ENCODE measurements at regions not wholly inside any gene's neighbourhood (a gene's known extent, or its start where the extent isn't known, plus 50 kb on each side); places are given as distances from the start of the nearest gene placed in this dataset.

DNA sequence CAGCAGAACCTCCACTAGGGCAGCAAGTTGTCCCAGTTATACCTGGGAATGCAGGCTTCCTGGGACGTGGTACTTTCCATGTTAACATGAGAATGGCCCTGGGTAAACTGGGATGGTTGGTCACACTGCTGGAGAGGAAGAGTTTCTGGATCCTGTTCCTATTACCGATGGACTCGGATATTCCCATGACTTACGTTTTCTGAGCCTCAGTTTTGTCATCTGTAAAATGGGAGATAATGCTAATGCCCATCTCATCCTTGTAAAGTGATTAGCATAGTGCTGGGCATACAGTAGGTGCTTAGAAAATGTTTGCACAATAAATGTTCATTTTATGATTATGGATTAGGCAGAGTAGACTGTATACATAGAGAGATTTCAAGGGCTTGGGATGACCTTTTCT lies 280.9 kb upstream of the EEF2KMT start:
- peaks cover 6 to 44% of the 10 kb centered on the region in 2 experiments for H3K27me3 ChIP-seq (ENCODE audit: control insufficient read depth in 1 of 2, insufficient read depth in 2 of 2, low read length in 2 of 2)
- no peak for DNase-seq (ENCODE audit: low spot score)
- BruUV-seq (replicated peaks): no TSS peak
- no peak for ATAC-seq
- in situ Hi-C loops (cut with HindIII; ENCODE audit: extremely low pct_ligation_motif_present, low pct_unique_long_range_greater_than_20kb): no loop called here
- ChIA-PET CTCF (ENCODE audit: low intra/inter-chr PET ratio, low total read pairs) (no interaction called here), POLR2A (no interaction called here)
- no peak overlapping the region for H3K9ac ChIP-seq (ENCODE audit: insufficient read depth, low read depth, low read length)
- TF ChIP-seq ZNF367 (CRISPR knock-in tag; IDR thresholded peaks at IDR 0.05; ENCODE audit: borderline replicate concordance) (no peak), TRIM24 (CRISPR knock-in tag; IDR thresholded peaks at IDR 0.05) (no peak), ZNF629 (CRISPR knock-in tag; conservative IDR thresholded peaks at IDR 0.05) (peak; percentile 71)
- H3K4me2 ChIP-seq (ENCODE audit: low read depth, low read length): no peak overlapping the region
- H3K9me3 ChIP-seq (ENCODE audit: low read length): no peaks in the 10 kb centered on the region
- no peak for FAIRE-seq
- no peaks in the 10 kb centered on the region for H3K36me3 ChIP-seq (replicated peaks in 1 of 2; ENCODE audit: control insufficient read depth in 1 of 2, insufficient read depth in 2 of 2, low read length in 2 of 2)
- intact Hi-C loops (cut with micrococcal nuclease; ENCODE audit: unreplicated experiment): no loop called here
- no peaks in the 10 kb centered on the region for H4K20me1 ChIP-seq (ENCODE audit: insufficient read depth, low read length)
- no peak overlapping the region for H3K4me3 ChIP-seq (replicated peaks in 1 of 3; ENCODE audit: insufficient read depth in 1 of 3, low read depth in 2 of 3, low read length in 3 of 3)
- H3K27ac ChIP-seq (ENCODE audit: extremely low read length, insufficient read depth, low read length): no peak overlapping the region
- WGBS (ENCODE audit: low lambda C conversion rate): 30% methylated on average over 4 of the region's 4 CpGs
- no peak overlapping the region for H2AFZ ChIP-seq (ENCODE audit: low read length)
- no peaks in the 10 kb centered on the region for H3K4me1 ChIP-seq (ENCODE audit: insufficient read depth, low read length)
- H3K79me2 ChIP-seq (ENCODE audit: insufficient read depth, low read length): no peaks in the 10 kb centered on the region

DNA sequence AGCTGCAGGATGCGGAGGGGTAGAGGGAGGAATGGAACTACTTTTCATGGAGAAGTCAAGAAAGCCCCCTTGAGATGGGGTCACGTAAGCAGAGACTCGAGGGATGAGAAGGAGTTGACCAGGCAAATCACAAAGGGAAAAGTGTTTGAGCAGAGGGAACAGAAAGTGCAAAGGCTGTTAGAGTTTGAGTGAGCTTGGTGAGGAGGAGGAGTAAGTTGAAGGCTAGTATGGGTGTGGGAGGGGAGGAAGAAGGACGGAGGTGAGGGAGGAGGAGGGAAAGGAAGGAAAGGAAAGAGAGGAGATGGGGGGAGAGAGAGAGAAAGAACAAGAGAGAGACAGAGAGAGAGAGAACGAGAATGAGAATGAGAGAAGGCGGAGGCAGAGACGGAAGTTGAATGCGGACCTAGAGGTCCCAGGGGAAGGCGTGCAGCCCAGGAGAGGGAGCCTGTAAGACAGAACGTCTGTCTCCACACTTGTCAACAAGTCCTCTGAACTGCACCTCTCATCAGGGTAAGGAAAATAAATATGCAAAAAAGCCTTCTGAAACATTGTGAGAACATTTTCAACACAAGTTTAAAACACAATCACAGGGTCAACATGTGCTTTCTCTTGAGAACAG lies 279.8 kb upstream of the EEF2KMT start:
- intact Hi-C loops (cut with micrococcal nuclease; ENCODE audit: unreplicated experiment) (no loop called here), in situ Hi-C loops (cut with HindIII; ENCODE audit: extremely low pct_ligation_motif_present, low pct_unique_long_range_greater_than_20kb) (no loop called here)
- Histone ChIP-seq H4K20me1 (ENCODE audit: insufficient read depth, low read length) (no peaks in the 10 kb centered on the region), H2AFZ (ENCODE audit: low read length) (no peak overlapping the region), H3K4me1 (ENCODE audit: insufficient read depth, low read length) (no peaks in the 10 kb centered on the region), H3K4me2 (ENCODE audit: low read depth, low read length) (no peak overlapping the region), H3K79me2 (ENCODE audit: insufficient read depth, low read length) (no peaks in the 10 kb centered on the region), H3K9me3 (ENCODE audit: low read length) (no peaks in the 10 kb centered on the region), H3K4me3 (replicated peaks in 1 of 3; ENCODE audit: insufficient read depth in 1 of 3, low read depth in 2 of 3, low read length in 3 of 3) (no peak overlapping the region), H3K36me3 (replicated peaks in 1 of 2; ENCODE audit: control insufficient read depth in 1 of 2, insufficient read depth in 2 of 2, low read length in 2 of 2) (no peaks in the 10 kb centered on the region), H3K27ac (ENCODE audit: extremely low read length, insufficient read depth, low read length) (no peak overlapping the region), H3K27me3 (ENCODE audit: control insufficient read depth in 1 of 2, insufficient read depth in 2 of 2, low read length in 2 of 2) (peaks cover 8 to 53% of the 10 kb centered on the region in 2 experiments), H3K9ac (ENCODE audit: insufficient read depth, low read depth, low read length) (no peak overlapping the region)
- POLR2A ChIA-PET: no interaction called here
- CTCF ChIA-PET (ENCODE audit: low intra/inter-chr PET ratio, low total read pairs): no interaction called here
- ATAC-seq (no peak; the same call in 2 of the 3 replicates), FAIRE-seq (no peak), DNase-seq (ENCODE audit: low spot score) (no peak)
- TF ChIP-seq NFRKB (IDR thresholded peaks at IDR 0.05): peak; percentile 52; the same call in 1 of the 2 replicates
- TF ChIP-seq LCORL (IDR thresholded peaks at IDR 0.05): peak; percentile 36; the same call in 1 of the 2 replicates
- TF ChIP-seq LCORL (CRISPR knock-in tag; IDR thresholded peaks at IDR 0.05): no peak
- TF ChIP-seq, protein P1, sequence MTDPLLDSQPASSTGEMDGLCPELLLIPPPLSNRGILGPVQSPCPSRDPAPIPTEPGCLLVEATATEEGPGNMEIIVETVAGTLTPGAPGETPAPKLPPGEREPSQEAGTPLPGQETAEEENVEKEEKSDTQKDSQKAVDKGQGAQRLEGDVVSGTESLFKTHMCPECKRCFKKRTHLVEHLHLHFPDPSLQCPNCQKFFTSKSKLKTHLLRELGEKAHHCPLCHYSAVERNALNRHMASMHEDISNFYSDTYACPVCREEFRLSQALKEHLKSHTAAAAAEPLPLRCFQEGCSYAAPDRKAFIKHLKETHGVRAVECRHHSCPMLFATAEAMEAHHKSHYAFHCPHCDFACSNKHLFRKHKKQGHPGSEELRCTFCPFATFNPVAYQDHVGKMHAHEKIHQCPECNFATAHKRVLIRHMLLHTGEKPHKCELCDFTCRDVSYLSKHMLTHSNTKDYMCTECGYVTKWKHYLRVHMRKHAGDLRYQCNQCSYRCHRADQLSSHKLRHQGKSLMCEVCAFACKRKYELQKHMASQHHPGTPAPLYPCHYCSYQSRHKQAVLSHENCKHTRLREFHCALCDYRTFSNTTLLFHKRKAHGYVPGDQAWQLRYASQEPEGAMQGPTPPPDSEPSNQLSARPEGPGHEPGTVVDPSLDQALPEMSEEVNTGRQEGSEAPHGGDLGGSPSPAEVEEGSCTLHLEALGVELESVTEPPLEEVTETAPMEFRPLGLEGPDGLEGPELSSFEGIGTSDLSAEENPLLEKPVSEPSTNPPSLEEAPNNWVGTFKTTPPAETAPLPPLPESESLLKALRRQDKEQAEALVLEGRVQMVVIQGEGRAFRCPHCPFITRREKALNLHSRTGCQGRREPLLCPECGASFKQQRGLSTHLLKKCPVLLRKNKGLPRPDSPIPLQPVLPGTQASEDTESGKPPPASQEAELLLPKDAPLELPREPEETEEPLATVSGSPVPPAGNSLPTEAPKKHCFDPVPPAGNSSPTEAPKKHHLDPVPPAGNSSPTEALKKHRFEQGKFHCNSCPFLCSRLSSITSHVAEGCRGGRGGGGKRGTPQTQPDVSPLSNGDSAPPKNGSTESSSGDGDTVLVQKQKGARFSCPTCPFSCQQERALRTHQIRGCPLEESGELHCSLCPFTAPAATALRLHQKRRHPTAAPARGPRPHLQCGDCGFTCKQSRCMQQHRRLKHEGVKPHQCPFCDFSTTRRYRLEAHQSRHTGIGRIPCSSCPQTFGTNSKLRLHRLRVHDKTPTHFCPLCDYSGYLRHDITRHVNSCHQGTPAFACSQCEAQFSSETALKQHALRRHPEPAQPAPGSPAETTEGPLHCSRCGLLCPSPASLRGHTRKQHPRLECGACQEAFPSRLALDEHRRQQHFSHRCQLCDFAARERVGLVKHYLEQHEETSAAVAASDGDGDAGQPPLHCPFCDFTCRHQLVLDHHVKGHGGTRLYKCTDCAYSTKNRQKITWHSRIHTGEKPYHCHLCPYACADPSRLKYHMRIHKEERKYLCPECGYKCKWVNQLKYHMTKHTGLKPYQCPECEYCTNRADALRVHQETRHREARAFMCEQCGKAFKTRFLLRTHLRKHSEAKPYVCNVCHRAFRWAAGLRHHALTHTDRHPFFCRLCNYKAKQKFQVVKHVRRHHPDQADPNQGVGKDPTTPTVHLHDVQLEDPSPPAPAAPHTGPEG (CRISPR knock-in tag; IDR thresholded peaks at IDR 0.05): no peak
- no peak for TF ChIP-seq ZNF33B (CRISPR knock-in tag; IDR thresholded peaks at IDR 0.05)
- TF ChIP-seq NBN (conservative IDR thresholded peaks at IDR 0.05): peak; percentile 94; the same call in 1 of the 2 replicates
- TF ChIP-seq PHB2 (IDR thresholded peaks at IDR 0.05; ENCODE audit: partially characterized antibody): peak; percentile 59
- peak; percentile 77; the same call in 1 of the 2 replicates for TF ChIP-seq IKZF1 (IDR thresholded peaks at IDR 0.05)
- TF ChIP-seq SP1 (IDR thresholded peaks at IDR 0.05): 0 out of 2 replicates have a peak, but pooled peaks have one; percentile 20
- TF ChIP-seq SP1 (CRISPR knock-in tag; IDR thresholded peaks at IDR 0.05): no peak
- TF ChIP-seq SOX6 (IDR thresholded peaks at IDR 0.05): peak; percentile 80; the same call in 1 of the 2 replicates
- no peak for TF ChIP-seq SOX6 (CRISPR knock-in tag; IDR thresholded peaks at IDR 0.05)
- no peak for TF ChIP-seq ZNF773 (CRISPR knock-in tag; IDR thresholded peaks at IDR 0.05; ENCODE audit: borderline replicate concordance)
- TF ChIP-seq CREB1 (IDR thresholded peaks at IDR 0.05): peak; percentile 10; the same call in 1 of the 2 replicates
- no peak for TF ChIP-seq CREB1 (CRISPR knock-in tag; IDR thresholded peaks at IDR 0.05)
- no TSS peak for BruUV-seq (replicated peaks)
- WGBS (ENCODE audit: low lambda C conversion rate): 15% methylated on average over 10 of the region's 10 CpGs

Measured in HepG2 (cell line).